GM19467 (cell line): ENCODE measurements at regions not wholly inside any gene's neighbourhood (a gene's known extent, or its start where the extent isn't known, plus 50 kb on each side); places are given as distances from the start of the nearest gene placed in this dataset.

Experiments
- ATAC-seq: cut with Tn5 transposase; IDR thresholded peaks from one replicate; pipeline ENCODE4 v1.9.1; 2021; ENCODE audit warnings: mild to moderate bottlenecking, moderate library complexity; ENCODE audit not compliant: unreplicated experiment

DNA sequence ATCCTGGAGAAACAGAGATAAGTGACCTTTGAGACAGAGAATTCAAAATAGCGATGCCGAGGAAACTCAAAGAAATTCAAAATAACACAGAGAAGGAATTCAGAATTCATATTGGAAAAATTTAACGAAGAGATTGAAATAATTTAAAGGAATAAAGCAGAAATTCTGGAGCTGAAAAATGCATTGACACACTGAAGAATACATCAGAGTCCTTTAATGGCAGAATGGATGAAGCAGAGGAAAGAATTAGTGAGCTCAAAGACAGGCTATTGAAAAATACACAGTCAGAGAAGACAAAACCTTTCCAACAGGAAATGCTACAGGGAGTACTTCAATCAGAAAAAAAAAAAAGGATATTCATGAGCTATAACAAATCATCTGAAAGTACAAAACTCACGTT, 185.8 kb downstream of the PARM1 start:
- ATAC-seq = no peak

DNA sequence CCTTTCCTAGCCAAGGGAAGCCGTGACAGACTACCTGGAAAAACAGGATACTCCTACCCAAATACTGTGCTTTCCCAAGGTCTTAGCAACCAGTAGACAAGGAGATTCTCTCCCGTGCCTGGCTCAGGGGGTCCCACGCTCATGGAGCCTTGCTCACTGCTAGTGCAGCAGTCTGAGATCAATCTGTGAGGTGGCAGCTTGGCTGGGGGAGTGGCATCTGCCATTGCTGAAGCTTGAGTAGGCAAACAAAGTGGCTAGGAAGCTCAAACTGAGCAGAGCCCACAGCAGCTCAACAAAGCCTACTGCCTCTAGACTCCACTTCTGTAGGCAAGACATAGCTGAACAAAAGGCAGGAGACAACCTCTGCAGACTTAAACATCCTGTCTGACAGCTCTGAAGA, 177.1 kb downstream of the PARM1 start:
- ATAC-seq = no peak

DNA sequence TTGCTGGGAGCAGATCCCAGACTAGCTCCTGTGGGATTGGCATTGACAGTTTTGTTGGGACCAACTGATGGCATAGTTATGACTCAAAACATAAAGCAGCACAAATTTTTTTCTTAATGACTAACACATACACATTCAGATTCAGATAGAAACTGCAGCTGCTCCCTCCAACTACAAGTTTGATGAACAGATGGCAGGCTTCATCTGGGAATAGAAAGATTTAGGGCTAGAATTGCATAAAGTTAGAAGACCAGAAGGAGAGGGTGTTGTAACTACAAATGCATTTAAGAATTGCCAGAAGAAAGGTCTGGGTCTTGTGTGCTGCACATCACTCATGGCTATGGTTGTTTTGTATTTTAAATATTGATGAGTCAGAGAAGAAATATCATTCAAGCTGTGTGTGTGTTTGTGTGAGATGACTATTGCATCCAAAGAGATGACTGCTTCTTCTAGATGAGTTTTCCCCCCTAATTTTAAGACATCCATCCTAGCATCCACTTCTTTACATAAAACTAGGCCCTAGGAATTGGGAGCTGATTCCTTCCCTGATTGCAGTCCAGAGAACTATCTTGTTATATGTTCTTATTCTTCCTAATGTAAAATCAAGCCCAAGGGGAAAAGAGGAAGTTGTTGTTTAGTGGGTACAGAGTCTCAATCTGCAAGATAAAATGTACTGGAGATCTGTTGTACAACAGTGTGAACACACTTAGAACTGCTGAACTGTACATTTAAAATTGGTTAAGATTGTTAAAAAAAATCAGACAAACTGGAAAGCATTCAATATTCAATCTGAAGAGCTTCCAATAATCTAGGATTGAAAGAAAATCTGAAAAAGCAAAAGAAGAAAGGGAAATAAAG, 175.1 kb downstream of the PARM1 start:
- ATAC-seq = no peak

DNA sequence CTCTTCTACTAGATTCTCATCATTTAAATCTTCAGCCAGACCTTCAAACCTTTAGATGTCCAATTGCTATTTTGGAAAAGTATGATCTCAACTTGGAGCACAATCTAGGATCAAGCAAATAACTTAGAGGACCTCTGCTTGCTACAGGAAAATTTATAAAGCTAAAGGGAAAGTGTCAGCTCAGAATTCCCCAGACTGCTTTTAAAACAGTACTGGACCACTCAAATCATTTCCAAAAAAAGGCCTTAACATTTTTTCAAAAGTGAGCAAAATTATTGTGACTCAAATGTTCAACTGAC, 169.8 kb downstream of the PARM1 start:
- no peak for ATAC-seq

DNA sequence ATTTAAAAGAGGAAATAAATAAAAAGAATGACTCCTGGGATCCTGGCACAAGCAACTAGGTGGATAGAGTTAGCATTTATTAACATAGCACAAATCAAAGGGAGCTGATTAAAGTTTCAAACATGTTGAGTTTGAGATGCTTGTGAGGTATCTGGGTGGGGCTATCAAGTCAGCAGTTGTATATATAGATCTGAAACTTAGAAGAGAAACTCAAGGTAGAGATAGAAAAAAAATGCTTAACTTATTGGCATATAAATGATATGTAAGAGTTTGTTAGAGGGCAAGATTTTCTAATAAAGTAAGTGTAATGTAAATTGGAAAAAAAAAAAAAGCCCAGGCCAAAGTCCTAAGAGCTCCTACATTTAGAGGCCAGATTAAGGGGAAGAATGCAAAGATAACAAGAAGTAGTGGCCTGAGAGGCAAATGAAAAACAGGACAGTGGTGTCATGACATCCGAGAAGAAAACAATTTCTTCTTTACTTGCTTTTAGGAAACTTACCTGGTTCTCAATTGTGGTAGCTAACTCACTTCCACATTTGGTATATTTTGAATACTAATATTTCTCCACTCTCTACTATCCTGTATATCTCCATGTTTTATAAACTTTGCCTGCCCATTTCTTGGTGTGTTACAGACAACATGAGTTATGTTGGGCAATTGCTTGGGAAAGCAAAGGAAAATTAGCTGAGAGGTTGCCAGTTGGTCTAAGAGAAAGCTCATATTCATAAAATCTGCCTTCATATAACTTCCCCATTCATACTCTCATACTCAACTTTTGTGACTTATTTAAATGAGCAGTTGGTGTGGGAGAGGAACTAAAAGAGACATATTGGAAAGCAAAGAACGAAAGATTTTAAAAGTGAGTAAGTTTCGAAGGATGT, 169.2 kb downstream of the PARM1 start:
- peak; percentile 43 for ATAC-seq
